ENCODE measurements at regions not wholly inside any gene's neighbourhood (a gene's known extent, or its start where the extent isn't known, plus 50 kb on each side); places are given as distances from the start of the nearest gene placed in this dataset.

DNA sequence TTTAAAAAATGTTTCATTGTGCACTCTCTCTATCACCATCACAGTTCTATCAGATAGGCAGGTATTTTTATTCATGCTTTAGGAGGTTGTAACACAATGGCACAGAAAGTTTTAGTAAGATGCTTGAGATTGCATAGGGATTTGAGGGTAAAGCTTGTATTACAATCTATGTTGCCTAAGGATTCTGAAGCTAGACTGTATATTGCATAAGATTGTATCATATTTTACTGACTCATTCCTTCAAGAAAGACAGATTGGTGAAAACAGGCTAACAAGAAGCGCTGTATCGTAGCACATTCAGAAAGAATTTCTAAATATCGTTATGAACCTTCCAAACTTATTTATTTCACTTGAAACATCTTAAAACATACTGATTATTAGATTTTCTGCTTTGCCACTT, 577.7 kb downstream of the EBF1 start:
- H3K27ac Mint-ChIP-seq, result no peak overlapping the region
- Histone ChIP-seq H3K27me3 (ENCODE audit: control insufficient read depth, insufficient read depth, low read length) (no peaks in the 10 kb centered on the region), H3K9me3 (ENCODE audit: control insufficient read depth in 2 of 2, low read length in 2 of 2) (no peaks in the 10 kb centered on the region), H3K4me1 (ENCODE audit: control insufficient read depth, insufficient read depth, low read length, poor library complexity, severe bottlenecking) (no peaks in the 10 kb centered on the region), H3K4me3 (ENCODE audit: low read depth, low read length) (no peak overlapping the region), H3K36me3 (ENCODE audit: control insufficient read depth, insufficient read depth, low read length) (no peaks in the 10 kb centered on the region), H3K27ac (ENCODE audit: insufficient read depth, low read length, poor library complexity, severe bottlenecking) (no peak overlapping the region)
- ATAC-seq (ENCODE audit: low read depth in 2 of 2) (no peak), DNase-seq (no peak)
- no peaks in the 10 kb centered on the region for H3K9me3 Mint-ChIP-seq
- H3K36me3 Mint-ChIP-seq, result no peaks in the 10 kb centered on the region
- H3K4me1 Mint-ChIP-seq, result no peaks in the 10 kb centered on the region
- no peaks in the 10 kb centered on the region for H3K27me3 Mint-ChIP-seq
- H3K4me3 Mint-ChIP-seq, result no peak overlapping the region

DNA sequence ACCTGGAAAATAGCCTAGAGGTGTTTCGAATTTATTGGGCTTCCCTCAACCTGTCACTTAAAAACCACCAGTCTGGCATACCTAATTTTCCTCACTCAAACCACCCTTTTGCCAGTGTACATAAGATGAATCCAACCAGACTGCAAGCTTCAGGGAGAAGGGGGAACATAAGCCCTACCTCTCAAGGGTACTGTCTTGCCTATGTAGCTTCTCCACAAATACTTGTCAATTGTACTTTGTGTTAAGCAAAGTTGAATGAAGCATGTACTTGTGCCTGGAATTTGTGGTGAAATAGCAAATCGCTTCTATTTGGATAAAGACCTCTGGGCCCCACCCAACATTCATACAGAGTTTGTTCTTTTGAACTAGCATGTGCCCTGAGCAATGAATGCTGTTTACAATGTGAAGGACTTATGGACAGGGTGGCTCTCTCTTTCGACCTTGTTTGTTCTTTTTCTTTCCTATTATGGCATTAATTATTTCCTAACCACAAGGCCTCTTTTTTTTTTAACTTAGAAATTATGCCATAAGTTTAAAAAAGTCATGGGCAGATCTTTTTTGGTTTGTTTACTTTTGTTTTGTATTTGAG, 580.2 kb downstream of the EBF1 start:
- ATAC-seq (ENCODE audit: low read depth in 2 of 2) (no peak), DNase-seq (no peak)
- Mint-ChIP-seq H3K27ac (no peak overlapping the region), H3K27me3 (no peaks in the 10 kb centered on the region), H3K4me3 (no peak overlapping the region), H3K4me1 (peaks cover 0 to under 1% (median 0%) of the 10 kb centered on the region in 4 donors), H3K9me3 (no peaks in the 10 kb centered on the region), H3K36me3 (no peaks in the 10 kb centered on the region)
- Histone ChIP-seq H3K9me3 (ENCODE audit: control insufficient read depth in 2 of 2, low read length in 2 of 2) (no peaks in the 10 kb centered on the region), H3K4me3 (ENCODE audit: low read depth, low read length) (no peak overlapping the region), H3K36me3 (ENCODE audit: control insufficient read depth, insufficient read depth, low read length) (no peaks in the 10 kb centered on the region), H3K27ac (ENCODE audit: insufficient read depth, low read length, poor library complexity, severe bottlenecking) (no peak overlapping the region), H3K4me1 (ENCODE audit: control insufficient read depth, insufficient read depth, low read length, poor library complexity, severe bottlenecking) (no peaks in the 10 kb centered on the region), H3K27me3 (ENCODE audit: control insufficient read depth, insufficient read depth, low read length) (no peaks in the 10 kb centered on the region)

DNA sequence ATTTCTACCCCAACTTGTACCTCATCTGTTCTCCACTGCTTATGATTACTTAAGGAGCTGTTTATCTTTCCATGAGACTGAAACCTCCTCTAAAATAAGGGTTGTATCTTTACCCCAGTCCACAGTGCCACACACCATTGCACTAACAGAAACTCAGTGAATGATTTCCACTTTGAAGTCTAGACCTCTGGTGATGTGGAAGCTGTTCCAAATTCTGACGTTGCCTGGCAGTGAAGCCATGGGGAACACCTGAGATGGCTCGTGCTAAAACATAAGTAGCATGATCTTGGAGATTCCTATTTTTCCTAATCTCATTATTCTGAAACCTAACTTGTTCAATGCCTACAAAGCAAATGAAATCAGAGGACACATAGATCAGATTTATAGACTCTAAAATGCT, 583.2 kb downstream of the EBF1 start:
- H3K9me3 ChIP-seq (ENCODE audit: control insufficient read depth in 2 of 2, low read length in 2 of 2), result no peaks in the 10 kb centered on the region
- no peaks in the 10 kb centered on the region for H3K9me3 Mint-ChIP-seq
- H3K4me3 Mint-ChIP-seq, result no peak overlapping the region
- no peaks in the 10 kb centered on the region for H3K36me3 ChIP-seq (ENCODE audit: control insufficient read depth, insufficient read depth, low read length)
- H3K4me1 ChIP-seq (ENCODE audit: control insufficient read depth, insufficient read depth, low read length, poor library complexity, severe bottlenecking), result no peaks in the 10 kb centered on the region
- H3K27me3 Mint-ChIP-seq, result peaks cover 5% of the 10 kb centered on the region
- no peak for ATAC-seq (ENCODE audit: low read depth in 2 of 2)
- no peak overlapping the region for H3K27ac ChIP-seq (ENCODE audit: insufficient read depth, low read length, poor library complexity, severe bottlenecking)
- DNase-seq, result no peak
- peaks cover 0 to 23% (median 4%) of the 10 kb centered on the region in 4 donors for H3K4me1 Mint-ChIP-seq
- no peak overlapping the region for H3K27ac Mint-ChIP-seq
- H3K4me3 ChIP-seq (ENCODE audit: low read depth, low read length), result no peak overlapping the region
- H3K36me3 Mint-ChIP-seq, result no peaks in the 10 kb centered on the region
- H3K27me3 ChIP-seq (ENCODE audit: control insufficient read depth, insufficient read depth, low read length), result no peaks in the 10 kb centered on the region

DNA sequence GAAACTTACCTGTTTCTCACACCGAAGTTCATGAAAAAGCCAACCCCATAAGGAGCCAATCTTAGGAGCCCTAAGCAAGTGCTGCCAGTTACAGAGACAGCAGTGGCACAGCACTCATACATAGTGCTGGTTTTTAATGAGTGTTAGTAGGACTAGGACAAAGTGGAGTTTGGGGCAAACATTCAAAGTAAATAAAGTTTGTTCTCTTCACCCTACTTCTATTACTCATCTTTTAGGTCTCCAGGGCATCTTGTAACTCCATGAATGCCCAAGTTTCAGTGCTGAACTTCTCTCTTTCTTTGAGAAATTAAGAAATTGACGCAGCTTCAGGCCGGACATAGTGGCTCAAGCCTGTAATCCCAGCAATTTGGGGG, 584.7 kb downstream of the EBF1 start:
- Histone ChIP-seq H3K9me3 (ENCODE audit: control insufficient read depth in 2 of 2, low read length in 2 of 2) (no peaks in the 10 kb centered on the region), H3K4me1 (ENCODE audit: control insufficient read depth, insufficient read depth, low read length, poor library complexity, severe bottlenecking) (no peaks in the 10 kb centered on the region), H3K4me3 (ENCODE audit: low read depth, low read length) (no peak overlapping the region), H3K27ac (ENCODE audit: insufficient read depth, low read length, poor library complexity, severe bottlenecking) (no peak overlapping the region), H3K36me3 (ENCODE audit: control insufficient read depth, insufficient read depth, low read length) (no peaks in the 10 kb centered on the region), H3K27me3 (ENCODE audit: control insufficient read depth, insufficient read depth, low read length) (no peaks in the 10 kb centered on the region)
- no peak overlapping the region for H3K4me3 Mint-ChIP-seq
- peaks cover 0 to 25% (median 4%) of the 10 kb centered on the region in 4 donors for H3K4me1 Mint-ChIP-seq
- DNase-seq (no peak), ATAC-seq (ENCODE audit: low read depth in 2 of 2) (no peak)
- no peaks in the 10 kb centered on the region for H3K36me3 Mint-ChIP-seq
- no peaks in the 10 kb centered on the region for H3K9me3 Mint-ChIP-seq
- H3K27me3 Mint-ChIP-seq, result peaks cover 5% of the 10 kb centered on the region
- H3K27ac Mint-ChIP-seq, result no peak overlapping the region

GRCh38 chr5:158514319-158514985, 585.3 kb downstream of the EBF1 start:
- Histone ChIP-seq H3K27ac (ENCODE audit: insufficient read depth, low read length, poor library complexity, severe bottlenecking) (no peak overlapping the region), H3K27me3 (ENCODE audit: control insufficient read depth, insufficient read depth, low read length) (no peaks in the 10 kb centered on the region), H3K9me3 (ENCODE audit: control insufficient read depth in 2 of 2, low read length in 2 of 2) (no peaks in the 10 kb centered on the region), H3K36me3 (ENCODE audit: control insufficient read depth, insufficient read depth, low read length) (no peaks in the 10 kb centered on the region), H3K4me1 (ENCODE audit: control insufficient read depth, insufficient read depth, low read length, poor library complexity, severe bottlenecking) (no peaks in the 10 kb centered on the region), H3K4me3 (ENCODE audit: low read depth, low read length) (no peak overlapping the region)
- Mint-ChIP-seq H3K4me1 (peaks cover 0 to 25% (median 4%) of the 10 kb centered on the region in 4 donors), H3K36me3 (no peaks in the 10 kb centered on the region), H3K27me3 (peaks cover 5% of the 10 kb centered on the region), H3K27ac (peak overlapping the region in 1 of 3 donors; percentile 28), H3K9me3 (peaks cover 0 to 2% (median 0%) of the 10 kb centered on the region in 7 donors), H3K4me3 (no peak overlapping the region)
- DNase-seq (no peak), ATAC-seq (ENCODE audit: low read depth in 2 of 2) (no peak)

DNA sequence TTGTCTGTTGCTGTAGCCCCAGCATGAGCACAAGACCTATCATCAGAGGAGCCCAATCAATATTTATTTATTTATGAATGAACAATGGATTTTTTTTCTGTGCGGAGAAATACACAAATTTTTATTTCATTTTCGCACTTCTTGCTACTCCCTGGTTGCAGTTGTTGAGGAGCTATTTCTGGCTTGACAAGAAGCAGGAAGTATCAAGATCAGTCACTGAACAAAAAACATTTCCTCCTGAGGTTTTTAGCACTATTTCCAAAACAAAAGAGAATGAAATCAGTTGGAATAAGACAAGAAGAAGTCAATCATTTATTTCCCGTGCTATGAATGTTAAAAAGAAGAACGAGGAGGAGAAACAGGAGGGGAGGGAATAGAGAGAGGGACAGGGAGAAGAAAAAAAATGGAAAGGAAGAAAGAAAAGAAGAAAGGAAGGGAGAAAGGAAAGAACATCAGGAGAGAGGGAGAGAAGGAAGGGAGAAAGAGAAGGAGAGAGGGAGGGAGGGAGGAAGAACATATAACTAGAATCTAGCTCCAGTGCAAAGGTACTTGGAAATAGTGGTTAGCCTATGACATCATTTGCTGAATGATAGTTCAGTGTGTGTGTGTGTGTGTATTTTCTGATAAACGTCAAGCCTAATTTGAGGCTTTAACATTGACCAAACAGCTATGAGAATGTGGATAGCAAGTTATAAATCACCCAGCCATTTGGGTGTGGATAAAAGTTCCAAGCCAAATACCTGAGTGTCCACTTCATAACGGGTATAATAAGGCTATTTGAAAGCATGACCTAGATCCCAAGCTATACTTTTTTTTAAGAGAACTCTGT, 586.0 kb downstream of the EBF1 start:
- peak overlapping the region in 2 of 4 donors; percentile 19 to 59 for H3K4me3 Mint-ChIP-seq
- H3K4me1 Mint-ChIP-seq, result peaks cover 0 to 25% (median 4%) of the 10 kb centered on the region in 4 donors
- Histone ChIP-seq H3K36me3 (ENCODE audit: control insufficient read depth, insufficient read depth, low read length) (no peaks in the 10 kb centered on the region), H3K4me3 (ENCODE audit: low read depth, low read length) (no peak overlapping the region), H3K4me1 (ENCODE audit: control insufficient read depth, insufficient read depth, low read length, poor library complexity, severe bottlenecking) (no peaks in the 10 kb centered on the region), H3K9me3 (ENCODE audit: control insufficient read depth in 2 of 2, low read length in 2 of 2) (no peaks in the 10 kb centered on the region), H3K27me3 (ENCODE audit: control insufficient read depth, insufficient read depth, low read length) (no peaks in the 10 kb centered on the region), H3K27ac (ENCODE audit: insufficient read depth, low read length, poor library complexity, severe bottlenecking) (no peak overlapping the region)
- peak overlapping the region in 2 of 3 donors; percentile 58 to 81 for H3K27ac Mint-ChIP-seq
- no peaks in the 10 kb centered on the region for H3K36me3 Mint-ChIP-seq
- H3K27me3 Mint-ChIP-seq, result peaks cover 5% of the 10 kb centered on the region
- ATAC-seq (ENCODE audit: low read depth in 2 of 2) (no peak), DNase-seq (peak in 1 of 3 donors; percentile 7)
- peaks cover 0 to 3% (median 0%) of the 10 kb centered on the region in 7 donors for H3K9me3 Mint-ChIP-seq

DNA sequence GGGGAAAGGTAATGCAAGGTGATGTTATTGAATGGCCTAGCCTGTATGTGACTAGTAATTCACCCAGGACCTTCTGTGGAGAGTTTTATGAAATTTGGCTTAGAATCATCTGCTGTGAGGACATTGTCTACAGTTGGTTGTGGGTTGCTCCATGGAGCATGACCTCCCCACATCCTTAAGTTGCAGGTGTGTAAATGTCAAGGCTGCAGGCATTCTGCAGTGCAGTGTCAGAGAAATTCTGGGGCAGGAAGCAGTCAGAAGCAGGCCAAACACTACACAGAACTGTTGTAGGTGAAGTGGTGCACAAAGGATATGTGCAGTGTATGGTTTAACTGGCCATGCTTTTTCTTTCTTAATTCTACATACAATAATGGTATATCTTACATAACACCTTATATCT, 588.3 kb downstream of the EBF1 start:
- H3K27me3 Mint-ChIP-seq, result peaks cover 5% of the 10 kb centered on the region
- no peak overlapping the region for H3K27ac ChIP-seq (ENCODE audit: insufficient read depth, low read length, poor library complexity, severe bottlenecking)
- H3K4me3 ChIP-seq (ENCODE audit: low read depth, low read length), result no peak overlapping the region
- no peaks in the 10 kb centered on the region for H3K4me1 ChIP-seq (ENCODE audit: control insufficient read depth, insufficient read depth, low read length, poor library complexity, severe bottlenecking)
- H3K4me3 Mint-ChIP-seq, result no peak overlapping the region
- peaks cover 0 to 7% (median under 1%) of the 10 kb centered on the region in 7 donors for H3K9me3 Mint-ChIP-seq
- no peaks in the 10 kb centered on the region for H3K36me3 Mint-ChIP-seq
- peaks cover 0 to 2% of the 10 kb centered on the region in 2 experiments for H3K9me3 ChIP-seq (ENCODE audit: control insufficient read depth in 2 of 2, low read length in 2 of 2)
- no peaks in the 10 kb centered on the region for H3K36me3 ChIP-seq (ENCODE audit: control insufficient read depth, insufficient read depth, low read length)
- no peak overlapping the region for H3K27ac Mint-ChIP-seq
- peak in 1 of 3 donors; percentile 2 for DNase-seq
- peaks cover 0 to 25% (median 4%) of the 10 kb centered on the region in 4 donors for H3K4me1 Mint-ChIP-seq
- peak; percentile 24 to 31 for ATAC-seq (ENCODE audit: low read depth in 2 of 2)
- no peaks in the 10 kb centered on the region for H3K27me3 ChIP-seq (ENCODE audit: control insufficient read depth, insufficient read depth, low read length)

Measured in CD4-positive, CD25-positive, alpha-beta regulatory T cell (primary cell).